Stimulated activated CD8-positive, alpha-beta memory T cell treated with anti-CD3 and anti-CD28 coated beads, Interleukin-15, amount 100 ng/mL, for 48 hours (primary cell): ENCODE measurements at regions not wholly inside any gene's neighbourhood (a gene's known extent, or its start where the extent isn't known, plus 50 kb on each side); places are given as distances from the start of the nearest gene placed in this dataset.
"Not testable (repeated sequence)": the region's sequence is repeated elsewhere in the genome, so short reads cannot be mapped to it uniquely, and the experiment has no call there.

Source experiments
- DNase-seq, 2 donors: peaks; one replicate each; pipeline ENCODE4 v3.0.0-alpha.2; 2020; ENCODE audit warnings: low read depth in 2 of 2

DNA sequence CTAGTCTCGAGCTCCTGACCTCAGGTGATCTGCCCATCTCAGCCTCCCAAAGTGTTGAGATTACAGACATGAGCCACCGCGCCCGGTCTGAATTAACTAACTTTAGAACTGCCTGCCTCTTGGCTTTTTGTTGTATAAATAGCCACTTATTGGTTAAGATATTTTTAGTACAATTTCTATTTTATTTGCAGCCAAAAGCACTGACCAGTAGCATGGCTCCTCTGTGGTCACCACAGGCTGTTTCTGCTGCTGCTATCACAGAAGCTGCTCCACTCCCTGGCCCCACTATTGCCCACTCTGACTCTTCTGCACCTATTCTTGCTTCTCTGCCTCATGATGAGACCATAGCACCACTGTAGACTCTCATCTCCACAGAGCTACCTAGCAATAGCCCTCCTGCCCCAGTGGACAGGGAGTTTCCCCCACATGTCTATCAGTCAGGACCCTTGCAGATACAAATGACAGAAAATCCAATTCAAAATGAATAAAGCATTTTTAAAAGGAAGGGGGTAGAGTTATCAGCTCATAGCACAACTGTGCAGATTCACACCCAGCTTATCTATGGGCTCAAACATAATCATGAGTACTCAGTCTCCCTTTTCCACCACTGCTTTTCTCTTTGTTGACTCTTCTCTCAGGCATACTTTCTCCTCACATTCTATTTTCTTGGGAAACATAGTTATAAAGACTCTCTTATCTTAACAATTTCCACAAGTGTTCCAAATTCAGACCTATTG lies 151.8 kb upstream of the EPB41L4A start:
- no peak for DNase-seq

DNA sequence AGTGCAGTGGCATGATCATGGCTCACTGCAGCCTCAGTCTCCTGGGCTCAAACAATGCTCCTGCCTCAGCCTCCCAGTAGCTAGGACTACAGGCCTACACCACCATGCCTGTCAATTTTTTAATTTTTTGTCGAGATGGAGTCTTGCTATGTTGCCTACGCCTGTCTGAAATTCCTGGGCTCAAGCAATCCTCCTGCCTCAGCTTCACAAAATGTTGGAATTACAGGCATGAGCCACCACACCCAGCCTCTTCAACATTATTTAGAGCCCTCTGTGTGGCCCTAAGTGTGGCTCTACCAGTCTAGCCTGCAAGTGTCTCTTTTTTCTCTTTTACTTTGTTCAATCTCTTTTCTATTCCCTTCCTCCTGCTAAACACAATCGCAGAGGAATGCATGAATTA lies 154.4 kb upstream of the EPB41L4A start:
- no peak for DNase-seq

DNA sequence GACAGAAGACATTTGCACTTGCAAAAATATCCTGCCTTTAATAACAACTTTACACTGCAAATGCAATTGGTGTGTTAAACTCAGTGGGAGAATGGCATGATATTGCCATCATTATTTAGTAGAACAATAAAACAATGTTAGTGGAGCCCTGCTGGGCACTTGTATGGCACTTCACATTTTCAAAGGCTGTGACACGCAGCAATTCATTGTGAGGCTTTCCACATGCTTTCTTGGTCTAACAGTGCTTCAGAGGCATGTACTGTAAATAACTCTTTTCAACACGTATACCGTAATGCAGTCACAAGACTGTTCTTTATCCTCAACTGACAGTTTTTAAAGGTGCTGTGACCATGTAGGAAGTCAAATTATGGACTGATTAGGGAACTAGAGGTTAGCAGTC lies 155.5 kb upstream of the EPB41L4A start:
- DNase-seq, result no peak

DNA sequence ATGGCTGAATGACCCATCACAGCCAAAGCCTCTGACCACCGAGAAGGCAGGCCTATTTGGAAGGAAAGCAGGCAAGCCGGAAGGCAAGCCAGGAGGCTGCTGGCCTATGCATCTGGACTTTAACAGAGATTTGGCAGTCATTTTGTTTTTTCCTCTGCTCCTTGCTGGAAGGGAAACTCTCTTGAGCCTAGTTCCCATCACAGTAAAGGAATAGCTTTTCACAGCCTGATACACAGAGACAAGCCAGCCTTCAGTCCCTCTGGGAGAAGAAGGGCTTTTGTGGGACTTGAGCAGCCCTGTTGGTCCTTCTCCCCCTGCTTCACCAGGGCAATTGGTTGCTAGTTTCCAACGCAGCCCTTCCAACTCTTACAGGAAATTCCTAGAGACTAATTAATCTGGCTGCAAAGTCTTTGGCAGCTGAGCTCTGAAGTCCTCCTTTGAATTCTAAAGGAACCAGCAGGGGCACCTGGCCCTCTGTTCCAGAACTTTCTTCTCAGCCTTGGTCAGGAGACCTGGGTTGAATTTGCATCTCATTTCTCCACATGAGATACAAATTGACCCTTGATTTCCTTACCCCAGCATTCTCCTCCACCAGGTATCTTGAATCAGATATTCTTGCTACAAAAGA lies 157.3 kb upstream of the EPB41L4A start:
- no peak for DNase-seq

DNA sequence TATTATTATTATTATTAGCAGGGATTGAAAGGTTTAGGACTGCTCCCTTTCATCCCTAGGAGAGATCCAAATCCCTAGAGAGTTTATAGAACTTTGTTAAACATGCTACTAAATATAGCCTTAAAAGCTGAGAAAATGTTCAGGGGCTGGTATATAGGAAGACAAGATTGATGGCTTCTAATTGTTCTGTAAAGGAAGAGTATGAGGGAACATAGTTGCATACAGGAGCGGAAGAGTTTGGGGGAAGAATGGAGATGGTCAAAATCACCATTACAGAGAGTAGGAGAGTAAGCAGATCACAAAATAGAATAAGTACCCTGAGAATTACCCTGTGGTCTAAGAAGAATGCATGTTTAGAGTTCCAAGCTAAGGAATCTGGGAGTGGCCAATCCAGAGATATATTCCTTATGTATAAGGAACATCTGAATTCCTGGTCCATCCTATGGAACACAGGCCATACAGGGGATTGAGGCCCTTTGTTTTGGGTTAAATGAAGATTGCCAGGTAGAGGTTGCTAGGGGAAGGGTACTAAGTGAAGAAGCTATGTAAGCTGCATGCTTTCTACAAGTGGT lies 158.0 kb upstream of the APC start:
- no peak for DNase-seq

DNA sequence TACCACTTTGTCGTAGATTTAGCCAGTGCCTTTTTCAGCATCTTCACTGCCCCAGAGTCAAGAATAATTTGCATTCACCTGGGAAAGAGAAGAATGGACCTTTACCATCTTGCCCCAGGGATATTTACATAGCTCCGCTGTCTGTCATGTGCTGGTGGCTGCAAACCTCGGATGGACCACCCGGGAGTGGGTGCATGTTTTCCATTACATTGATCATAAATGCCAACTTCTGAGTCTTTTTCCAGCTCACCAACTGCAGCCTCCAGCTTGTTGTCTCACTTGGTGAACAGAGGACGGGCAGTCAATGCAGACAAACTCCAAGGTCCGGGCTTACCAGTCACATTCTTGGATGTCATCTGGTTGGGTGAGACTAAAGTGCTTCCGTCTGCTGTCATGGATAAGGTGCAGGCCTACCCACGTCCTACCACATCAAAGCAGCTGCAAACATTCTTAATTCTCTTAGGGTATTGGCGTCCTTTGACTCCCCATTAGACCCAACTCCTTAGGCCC lies 155.8 kb upstream of the APC start:
- no peak for DNase-seq

DNA sequence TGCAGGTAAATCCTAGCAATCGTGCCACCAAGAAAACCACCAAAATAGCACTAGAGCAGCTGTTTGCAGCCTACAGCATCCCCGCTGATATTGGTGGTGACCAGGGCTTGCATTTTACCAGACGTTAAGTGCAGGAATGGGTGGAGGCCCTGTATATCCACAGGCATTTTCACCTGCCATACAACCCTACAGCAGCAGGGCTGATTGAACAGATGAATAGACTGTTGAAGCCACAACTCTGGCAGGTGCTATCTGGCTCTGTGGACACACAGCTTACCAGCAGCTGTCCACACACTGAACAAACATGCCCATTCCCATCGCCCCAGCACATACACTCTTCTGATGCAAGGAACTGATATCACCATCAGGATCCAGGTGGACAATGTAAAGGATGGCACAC lies 154.5 kb upstream of the APC start:
- no peak for DNase-seq

DNA sequence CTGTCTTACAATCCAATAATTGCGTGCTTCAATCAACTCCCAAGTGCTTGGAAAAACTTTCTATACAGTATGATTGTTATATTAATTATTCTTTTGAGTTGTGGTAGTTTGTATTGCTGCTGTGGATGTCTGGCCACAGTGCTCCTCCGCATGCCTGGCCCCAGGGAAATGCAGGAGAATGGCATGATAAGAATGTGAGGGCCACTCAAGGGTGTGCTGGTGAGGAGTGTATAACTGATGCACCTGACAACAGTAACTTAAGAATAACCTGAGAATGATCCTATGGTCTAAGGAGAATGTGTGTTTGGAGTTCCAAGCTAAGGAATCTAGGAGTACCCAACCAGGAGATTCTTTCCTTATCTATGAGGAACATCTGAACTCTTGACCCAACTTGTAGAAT lies 152.9 kb upstream of the APC start:
- no peak for DNase-seq

DNA sequence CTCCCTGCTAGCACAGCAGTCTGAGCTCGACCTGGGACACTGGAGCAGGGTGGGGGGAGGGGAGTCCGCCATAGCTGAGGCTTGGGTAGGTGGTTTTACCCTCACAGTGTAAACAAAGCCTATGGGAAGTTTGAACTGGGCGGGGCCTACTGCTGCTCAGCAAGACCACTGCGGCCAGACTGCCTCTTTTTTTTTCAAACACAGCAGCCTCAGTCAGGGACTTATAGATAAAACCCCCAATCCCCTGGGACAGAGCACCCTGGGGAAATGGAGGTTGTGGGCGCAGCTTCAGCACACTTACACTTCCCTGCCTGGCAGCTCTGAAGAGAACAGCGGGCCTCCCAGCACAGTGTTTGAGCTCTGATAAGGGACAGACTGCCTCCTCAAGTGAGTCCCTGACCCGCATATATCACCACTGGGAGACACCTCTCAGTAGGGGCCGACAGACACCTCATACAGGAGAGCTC lies 151.1 kb upstream of the APC start:
- DNase-seq, result no peak

DNA sequence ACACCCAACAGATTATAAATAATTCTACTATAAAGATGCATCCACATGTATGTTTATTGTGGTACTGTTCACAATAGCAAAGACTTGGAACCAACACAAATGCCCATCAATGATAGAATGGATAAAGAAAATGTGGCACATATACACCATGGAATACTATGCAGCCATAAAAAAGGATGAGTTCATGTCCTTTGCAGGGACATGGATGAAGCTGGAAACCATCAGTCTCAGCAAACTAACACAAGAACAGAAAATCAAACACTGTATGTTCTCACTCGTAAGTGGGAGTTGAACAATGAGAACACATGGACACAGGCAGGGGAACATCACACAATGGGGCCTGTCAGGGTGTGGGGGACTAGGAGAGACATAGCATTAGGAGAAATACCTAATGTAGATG lies 146.8 kb upstream of the APC start:
- DNase-seq, result not testable (repeated sequence)

DNA sequence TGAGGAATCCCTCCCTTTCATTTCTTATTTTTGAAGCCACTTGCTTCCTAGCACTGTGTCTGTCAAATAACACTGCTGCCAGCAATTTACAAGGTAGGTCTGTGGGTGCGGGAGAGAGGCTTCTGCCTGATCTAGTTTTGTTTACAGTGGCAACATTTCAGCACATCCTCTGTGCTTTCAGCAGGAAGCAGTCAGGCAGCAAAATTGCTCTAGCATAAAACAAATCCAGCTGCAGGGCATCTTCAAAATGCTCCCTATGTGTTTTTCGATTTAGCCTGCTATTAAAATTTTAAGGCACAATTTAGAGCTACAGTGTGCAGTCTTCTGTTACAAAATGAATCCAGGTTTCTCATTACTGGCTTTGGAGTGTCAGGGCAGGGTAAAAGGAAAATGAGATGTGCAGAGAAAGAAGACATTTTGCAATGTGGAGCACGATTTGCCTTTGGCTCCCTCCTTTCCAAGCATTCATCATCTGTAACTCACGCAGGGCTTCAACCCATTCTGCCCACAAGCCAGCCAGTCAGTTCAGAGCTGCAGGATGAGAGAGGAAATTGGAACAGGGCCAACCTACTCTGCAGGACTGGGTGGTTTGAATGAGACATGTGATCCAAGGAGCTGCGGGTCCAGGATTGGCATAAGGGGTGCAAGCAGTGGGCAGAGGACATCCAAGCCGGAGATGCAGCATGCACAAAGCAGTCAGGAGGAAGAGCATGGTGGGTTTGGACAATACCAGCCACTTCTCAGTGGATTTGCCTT lies 143.4 kb upstream of the APC start:
- no peak for DNase-seq

DNA sequence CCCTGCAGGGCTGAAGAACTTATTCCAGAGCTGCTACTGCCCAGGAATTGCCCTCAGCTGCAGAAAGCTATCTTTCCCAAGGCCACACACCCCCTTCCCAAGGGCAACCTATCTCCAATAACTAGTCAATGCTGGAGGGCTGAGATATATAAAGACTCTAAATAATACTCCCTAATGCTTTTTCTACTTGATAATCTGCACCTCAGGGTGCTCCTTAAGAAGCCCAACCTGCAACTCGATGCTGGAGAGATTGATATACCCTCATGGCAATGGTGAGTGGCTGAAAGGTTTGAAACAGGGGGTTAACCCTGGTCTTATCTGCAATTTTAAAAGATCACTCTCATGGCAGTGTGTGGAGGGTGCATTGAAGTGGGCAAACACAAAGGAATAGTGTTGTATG lies 142.7 kb upstream of the APC start:
- no peak for DNase-seq

DNA sequence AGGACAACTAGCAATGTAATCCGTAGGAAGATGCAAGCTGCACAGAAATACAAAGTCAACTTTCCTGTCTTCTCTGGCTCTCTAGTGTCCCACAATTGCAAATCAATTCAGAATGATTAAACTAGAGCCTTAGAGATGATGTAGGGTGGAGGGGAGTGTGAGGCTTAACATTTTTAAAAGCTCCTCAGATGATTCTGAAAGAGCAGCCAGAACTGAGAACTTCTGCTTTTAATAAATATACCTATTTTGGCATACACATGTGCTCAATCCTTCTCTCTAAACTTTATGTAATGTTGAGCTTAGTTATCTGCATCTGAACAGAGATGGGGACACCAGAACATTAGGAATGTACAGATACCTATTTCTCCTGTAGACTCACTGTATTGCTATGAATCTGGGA lies 139.9 kb upstream of the APC start:
- DNase-seq, result no peak

DNA sequence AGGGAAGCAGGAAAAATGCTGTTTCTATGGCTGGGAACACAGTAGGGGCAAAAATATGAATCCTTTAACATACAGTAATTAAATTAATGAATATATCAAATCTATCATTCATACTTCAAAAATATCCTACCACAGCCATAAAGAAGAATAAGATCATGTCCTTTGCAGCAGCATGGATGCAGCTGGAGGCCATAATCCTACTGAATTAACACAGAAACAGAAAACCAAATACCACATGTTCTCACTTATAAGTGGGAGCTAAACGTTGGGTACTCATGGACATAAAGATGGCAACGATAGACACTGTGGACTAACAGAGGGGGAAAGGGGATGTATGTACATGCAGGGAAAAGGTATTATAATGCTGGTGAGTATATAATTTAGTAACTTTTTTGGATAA lies 137.2 kb upstream of the APC start:
- DNase-seq, result not testable (repeated sequence)

DNA sequence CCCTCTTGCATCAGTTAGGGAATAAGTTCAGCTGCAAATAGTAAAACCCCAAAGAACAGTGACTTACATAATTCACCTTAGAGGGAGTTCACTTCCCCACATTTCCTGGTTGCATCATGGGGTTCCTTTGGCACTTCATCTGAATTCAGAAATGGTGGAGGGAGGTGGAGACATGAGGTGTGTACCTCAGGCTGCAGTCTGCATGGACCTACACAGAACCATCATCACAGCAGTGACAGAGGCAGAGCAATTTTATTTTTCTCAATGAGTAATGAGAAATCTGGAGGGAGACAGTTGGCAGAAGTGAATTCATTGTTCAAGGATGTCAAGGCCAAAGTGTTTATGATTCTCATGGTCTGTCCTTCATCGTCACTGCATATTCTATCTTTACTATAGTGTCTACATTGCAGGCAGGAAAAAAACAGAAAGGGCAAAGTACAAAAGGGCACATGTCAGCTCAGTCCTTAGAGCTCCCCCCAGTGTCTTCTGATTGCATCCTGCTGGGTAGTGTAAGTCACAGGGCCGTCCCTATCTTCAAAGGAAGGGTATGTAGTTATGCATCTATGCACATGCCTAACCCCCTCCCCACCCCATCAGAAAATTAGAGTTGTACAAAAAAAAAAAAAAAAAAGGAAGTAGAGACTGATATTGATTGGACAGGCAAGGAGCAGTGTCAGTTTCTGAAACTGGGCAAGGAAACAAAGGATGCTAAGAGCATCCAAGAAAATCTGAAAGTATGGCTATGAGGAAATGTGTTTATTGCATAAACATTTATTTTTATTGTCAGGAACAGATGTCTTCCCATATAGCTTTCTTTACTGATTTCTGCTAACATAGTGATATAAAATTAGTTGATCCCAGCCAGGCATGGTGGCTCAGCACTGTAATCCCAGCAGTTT lies 132.7 kb upstream of the APC start:
- DNase-seq, result no peak

DNA sequence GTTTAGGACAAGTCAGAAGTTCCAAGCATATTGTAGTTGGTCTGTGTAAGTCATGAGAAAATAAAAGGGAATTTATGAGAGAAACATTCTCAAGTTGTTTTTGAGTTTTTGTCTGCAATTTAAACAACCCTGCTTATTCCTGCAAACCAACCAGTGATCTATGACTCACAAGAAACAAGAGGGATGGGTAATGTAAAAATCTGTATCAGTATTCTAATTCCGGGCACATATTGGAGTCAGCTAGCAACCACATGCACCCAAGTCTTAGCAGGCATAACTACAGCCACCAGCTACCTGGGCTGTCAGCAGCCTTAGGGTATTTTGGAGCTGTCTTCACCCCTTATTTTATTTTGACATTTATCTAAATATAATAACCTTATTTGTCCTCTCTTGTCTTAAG lies 128.7 kb upstream of the APC start:
- DNase-seq, result no peak

DNA sequence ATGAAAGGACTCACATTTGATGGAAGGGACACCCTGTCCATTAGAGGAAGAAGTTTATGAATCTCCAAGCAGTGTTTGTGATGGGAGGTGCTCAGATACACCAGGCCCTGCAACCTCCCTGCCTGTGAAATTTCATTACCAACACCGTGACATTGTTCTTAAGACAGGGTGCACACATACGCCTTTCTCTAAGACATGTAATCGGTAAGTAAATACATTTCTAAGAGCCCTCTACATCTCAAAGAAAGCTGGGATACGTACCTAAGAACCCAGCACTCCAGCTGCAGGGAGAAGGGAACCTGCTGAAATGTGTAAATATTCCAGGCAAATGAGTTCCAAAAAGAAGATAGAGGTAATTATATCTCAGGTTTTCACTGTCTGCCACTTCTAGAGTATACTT lies 125.0 kb upstream of the APC start:
- DNase-seq, result no peak

DNA sequence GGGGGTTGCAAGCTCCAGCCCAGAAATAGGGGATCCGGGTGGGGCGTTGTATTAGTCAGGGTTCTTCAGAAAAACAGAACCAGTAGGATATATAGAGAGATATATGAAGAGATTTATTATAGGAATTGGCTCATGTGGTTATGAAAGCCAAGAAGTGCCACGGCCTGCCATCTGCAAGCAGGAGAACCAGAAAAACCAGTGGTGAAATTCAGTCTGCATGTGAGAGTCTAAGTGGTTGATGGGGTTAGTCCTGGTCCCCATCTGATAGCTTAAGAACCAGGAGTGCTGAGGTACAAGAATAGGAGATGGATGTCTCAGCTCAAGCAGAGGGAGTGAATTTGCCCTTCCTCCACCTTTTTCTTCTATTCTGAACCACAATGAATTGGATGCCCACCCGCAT lies 123.4 kb upstream of the APC start:
- DNase-seq, result no peak

DNA sequence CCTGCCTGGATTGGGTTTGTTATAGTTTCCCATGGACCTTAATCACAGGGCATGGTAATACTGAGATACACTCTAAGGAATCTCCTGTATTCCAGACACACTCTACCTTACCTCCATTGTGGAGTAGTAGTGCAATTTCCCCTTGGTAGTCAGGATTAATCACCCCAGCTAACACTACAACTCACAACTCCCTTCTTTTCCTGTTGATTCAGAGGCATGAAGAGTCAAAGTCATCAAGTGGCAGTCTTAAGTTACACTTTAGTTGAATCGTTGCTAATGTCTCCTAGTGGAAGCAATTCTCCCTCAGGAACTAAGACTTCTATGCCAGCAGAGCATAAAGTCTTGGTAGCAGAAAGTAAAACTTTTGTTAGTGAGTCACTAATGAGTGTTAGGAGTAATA lies 122.7 kb upstream of the APC start:
- no peak for DNase-seq

DNA sequence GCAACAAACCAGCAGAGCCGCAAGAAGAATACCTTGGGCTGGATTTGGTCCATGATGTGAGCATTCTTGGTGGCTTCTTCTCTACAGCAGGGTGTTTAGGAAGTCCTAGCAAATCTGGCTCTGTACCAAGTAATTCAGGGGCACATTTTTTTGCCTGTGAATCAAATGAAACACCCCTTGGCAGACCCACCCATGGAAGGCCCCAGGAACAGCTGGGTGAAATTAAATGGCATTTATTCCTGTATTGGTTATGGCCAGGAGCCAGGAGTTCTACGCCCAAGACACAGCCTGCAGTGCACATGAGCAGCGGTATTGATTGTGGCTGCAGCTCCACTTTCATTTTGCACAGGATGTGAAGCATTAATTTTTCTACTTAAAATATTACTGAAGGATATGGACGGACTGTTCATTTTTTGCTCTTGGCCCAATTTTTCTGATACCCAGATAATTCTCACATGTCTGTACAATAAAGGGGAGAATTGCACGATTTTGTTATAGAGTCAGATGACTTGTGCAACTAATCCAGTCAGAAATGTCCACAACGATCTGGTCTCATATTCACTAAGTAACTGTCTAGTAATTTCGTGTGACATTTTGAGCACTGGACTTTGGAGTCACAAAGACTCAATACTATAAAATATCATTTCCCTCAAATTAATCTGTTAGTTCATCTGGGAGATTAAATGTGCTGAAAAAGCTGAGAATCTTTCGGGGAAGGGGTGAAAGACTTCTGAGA lies 120.7 kb upstream of the APC start:
- no peak for DNase-seq

DNA sequence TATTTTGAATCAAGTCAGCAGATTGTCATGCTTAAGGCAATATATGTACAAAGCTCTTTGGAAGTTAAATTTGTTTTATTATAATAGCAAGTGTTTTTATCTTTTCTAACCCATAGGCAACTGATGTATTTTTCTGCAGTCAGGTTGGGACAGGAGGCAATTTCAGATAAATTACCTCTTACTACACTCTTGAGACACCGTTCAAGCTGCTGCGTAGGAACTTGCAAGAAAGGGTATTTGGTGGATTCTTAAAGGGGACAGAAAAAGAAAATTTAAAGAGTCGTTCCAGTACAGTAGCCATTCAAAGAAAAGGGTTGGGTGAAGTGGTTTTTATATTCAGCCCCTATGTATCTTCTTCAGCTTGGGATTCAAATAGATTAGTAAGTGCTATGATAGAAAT lies 112.4 kb upstream of the APC start:
- DNase-seq, result no peak
